Left hindlimb (tissue), 1 donor: ENCODE measurements at regions not wholly inside any gene's neighbourhood (a gene's known extent, or its start where the extent isn't known, plus 50 kb on each side); places are given as distances from the start of the nearest gene placed in this dataset.

Experiments
- DNase-seq: peaks from one replicate; pipeline ENCODE4 v3.0.0-alpha.2; 2018

DNA sequence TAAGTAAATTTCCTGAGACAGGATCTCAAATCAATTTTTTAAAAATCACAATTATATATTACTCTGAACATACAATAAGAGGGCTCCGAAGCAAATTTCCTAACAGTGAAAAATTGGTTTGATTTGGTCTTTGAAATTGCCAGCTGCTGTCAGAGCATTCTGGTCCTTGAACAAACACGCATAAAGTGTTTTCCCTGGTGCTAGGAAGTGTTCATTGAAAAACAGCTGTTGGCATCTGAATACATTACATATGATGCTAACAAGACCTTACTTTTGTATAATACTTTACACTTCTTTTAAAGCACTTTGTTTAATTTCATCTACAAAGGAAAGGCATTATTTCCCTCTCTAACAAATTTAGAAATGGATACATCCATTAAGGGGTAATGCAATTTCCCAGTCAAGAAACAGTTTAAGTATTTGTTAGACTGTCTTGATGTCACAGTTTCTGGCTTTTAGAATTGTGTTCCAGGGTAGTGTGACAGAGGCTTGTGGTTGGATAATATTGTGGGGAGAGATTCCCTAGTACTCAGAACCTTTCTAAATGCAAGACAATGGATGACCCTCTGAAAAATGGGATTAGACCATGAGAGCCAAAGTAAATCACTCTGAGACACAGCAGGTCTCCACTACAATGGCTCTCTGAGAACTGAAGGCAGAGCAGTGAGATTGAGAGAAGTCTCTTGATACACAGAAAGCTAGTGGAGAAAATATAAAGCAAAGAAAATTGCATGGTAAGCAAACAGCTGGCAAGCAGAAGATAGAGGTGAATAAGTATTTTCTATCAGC lies 299.0 kb downstream of the TRIB2 start:
- DNase-seq: no peak

DNA sequence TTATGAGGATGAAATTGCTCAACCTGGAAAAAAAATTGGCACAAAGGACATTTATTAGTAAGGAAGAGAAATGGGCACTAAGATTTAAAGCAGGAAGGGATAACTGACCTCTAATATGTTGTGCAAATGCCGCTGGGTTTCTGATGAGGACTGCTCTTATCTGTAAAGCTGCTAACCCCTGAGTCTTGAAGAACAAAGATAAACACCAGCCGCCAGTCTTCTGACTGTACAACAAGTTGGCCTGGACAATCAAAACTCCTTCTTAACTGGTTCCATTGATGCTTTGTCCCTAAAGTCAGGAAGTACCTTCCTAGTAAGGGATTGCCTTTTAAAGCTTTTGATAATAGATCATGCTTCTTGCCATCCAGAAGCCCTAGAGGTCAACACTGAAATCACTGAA lies 301.8 kb downstream of the TRIB2 start:
- DNase-seq: no peak

DNA sequence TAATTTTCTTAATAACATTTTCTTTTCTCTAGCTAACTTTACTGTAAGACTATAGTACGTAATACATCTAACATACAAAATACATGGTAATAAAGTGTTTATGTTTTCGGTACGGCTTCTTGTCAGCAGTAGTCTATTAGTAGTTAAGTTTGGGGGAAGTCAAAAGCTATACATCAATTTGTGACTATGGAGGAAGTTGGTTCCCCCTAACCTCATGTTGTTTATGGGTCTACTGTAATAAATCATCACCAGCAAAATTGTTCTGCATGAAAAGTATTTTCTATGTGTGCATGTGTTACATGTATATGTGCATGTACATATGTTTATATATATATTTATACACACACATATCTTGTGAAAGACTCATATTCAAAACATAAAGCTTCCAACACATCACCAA lies 303.0 kb downstream of the TRIB2 start:
- DNase-seq: no peak

DNA sequence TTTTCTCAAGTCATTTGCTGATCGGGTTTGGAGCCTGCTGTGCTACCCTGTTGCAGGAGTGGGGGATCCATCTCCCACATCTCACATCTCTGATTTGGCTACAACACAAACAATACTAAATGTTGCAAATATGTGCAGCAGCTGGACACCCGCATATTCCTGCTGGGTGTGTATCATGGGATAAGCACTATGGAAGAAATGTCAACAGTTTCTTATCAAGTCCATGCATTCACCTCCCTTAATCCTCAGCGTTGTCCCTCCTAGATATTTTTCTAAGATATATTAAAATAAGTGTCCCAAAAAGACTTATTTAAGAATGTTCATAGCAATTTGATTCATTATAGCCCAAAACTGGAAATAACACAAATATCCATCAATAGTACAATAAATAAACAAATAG lies 303.7 kb downstream of the TRIB2 start:
- no peak for DNase-seq

DNA sequence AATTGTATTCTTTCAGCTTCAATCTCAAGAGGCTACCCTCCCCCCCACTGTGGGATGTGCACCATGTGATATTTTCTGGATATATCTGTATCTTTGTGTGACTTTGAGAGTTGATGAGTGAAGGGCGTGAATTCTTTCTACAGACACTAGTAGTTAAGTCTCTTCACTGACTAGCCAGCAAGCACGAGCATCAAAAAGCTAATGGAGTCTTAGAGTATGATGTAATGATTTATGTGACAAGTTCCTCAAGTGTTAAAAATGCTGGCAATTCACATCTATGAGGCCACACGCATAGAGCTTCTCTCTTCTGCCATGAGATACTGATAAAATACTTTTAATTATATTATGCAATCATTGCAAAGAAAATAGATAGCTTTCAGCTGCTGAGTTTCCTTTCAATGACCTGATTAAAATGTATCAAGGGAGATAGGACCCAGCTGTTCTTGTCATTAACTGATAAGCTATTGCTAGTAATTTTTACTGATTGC lies 304.8 kb downstream of the TRIB2 start:
- no peak for DNase-seq

DNA sequence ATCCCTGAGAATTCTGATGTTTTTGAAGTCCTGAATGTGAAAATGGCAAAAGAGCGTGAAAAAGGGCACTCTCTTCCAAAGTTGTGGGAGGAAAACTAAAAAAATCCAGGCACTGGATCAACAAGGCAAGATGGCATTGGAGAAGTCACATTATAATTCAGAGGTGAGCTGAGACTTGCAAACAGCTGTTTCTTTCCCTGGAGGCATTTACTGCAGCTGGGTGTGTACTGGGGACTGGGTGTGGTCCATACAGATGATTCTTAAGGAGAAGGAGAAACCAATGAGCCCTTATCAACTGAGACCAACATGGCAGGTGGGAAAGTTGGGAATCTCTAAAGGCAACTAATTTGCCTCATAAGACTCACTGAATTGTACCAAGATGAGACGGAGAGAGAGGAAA lies 313.9 kb downstream of the TRIB2 start:
- DNase-seq: no peak

DNA sequence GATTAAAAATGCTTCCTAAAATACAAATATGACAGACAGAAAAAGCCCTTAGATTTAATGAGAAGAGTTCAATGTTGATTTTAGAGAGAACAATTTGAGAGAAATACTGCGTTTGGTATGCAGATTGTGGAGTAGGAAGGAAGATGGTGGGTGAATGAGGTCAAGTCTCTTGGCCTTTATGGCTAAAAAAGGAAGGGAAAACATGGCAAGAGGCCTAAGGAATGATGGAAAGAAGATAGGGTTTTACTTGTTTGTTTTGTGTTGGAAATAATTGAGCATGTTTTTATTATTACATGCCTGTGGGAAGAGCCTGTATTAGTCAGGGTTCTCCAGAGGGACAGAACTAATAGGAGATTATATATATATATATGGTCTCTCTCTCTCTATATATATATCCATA lies 318.1 kb downstream of the TRIB2 start:
- DNase-seq: no peak

DNA sequence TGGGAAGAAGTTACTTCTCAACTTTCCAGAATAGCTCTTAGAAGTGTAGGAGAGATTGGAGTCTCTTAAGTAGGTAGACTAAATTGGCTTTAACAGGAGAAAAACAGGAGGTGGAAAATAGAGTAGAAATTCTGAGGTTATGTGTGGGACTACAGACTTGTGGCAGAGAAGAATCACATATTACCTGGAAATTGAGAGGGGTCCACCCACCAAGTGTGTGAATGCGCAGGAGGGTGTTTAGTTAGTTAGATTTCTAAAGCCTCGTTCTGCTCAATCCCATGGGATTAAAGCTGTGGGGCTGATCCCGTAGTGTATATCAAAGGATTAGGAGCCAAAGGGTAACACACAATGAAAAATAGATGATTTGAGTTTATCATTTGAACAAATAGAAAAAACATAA lies 319.1 kb downstream of the TRIB2 start:
- DNase-seq: no peak

DNA sequence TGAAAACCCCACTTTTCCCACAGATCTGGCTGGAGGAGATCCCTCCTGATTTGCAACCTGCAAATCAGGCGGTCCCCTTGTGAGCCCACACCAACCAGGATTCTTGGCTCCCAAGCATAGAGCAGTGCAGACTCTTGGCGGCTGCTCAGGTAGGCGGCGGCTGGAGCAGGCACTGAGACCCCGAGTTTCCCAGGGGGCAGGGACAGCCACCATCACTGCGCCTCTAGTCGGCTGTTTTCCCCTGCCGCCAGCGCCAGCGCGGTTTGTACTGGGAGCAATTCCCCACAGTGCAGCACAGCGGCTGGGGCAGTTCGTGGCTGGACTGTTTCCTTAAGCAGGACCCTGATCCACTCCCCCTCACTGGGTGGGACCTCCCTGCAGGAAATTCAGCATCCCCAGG lies 323.3 kb downstream of the TRIB2 start:
- DNase-seq: no peak

DNA sequence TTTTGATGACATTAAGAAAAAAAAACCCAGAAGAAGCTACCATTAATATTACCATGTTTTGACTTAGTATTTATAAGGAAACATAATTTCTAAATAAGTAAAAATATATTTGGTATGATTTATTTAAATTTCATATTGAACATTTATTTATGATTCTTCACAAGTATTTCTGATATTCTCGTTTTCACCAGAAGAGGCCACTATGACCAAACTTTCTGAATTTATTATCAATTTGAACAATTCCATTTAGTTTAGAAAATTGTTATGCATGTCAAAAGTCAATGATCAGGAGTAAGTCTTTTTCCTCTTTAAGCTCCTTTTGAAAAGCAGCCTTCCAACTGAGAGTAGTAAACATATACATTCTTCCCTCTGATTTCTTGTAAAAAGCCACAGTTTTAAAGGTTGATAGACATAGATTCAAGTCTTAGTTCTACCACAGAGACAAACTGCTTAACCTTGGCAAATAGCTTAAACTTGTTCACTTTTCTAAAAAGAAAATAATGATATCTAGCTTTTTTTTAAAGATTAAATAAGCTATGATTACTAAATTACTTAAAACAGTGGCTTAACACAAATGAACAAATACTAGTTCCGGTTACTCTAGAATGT lies 329.9 kb downstream of the TRIB2 start:
- DNase-seq: no peak

DNA sequence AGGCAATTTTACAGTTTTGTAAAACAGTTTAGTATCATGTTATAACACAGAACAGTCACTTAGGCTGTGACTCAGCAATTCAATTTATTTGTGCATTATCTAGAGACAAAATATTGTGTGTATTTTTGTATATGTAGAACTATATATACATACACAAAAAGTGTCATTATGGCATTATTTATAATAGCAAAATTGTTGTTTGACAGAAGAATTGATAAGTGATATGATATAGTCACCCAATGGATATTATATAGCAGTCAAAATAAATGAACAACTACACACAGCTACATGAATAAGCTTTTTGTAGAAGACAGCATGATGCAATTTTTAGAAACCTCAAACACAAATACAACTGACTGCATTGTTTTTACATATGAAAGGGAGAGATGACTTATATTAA lies 334.0 kb downstream of the TRIB2 start:
- DNase-seq: no peak

DNA sequence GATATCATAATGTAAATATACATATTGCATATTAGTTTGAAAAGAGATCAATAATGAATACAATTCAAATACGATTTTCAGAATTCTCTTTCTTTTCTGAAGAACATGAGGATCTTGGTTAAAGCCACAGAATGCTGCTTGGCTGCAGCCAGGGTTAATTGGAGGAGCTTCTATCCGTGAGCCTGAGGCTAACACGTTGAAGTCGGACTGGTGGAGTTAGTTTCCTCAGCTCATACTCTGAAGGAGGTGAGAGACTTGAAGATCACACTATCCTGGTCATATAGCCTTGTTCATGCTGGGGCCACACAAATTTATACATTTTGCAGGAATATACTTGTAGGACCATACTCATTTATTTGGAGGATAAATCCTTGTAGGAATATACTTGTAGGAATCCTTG lies 335.8 kb downstream of the TRIB2 start:
- no peak for DNase-seq

DNA sequence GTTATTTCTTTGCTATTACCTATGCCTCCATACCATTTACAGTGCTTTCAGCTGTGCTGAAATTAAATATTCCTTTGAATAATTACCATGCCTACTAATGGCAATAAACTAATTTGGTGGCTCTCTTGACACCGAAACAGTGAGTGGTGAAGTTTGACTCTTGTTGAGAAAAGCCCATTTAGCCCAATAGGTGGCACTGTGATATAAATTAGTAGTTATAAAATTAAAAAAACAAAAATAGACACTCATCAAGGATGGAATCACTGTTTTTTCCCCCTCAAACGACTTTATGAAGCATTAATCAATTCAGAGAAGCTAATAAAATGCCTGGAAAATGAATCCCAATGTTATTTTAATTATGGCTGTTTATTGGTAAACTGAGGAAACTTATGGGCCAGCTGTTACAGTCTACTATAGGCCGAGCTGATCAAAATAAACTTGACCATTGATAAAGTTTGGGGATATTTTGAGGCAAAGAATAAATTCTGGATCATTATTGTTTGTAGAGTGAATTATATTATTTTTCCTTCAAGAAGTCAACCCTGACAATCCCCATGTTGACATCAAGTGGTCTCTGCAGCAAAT lies 339.6 kb downstream of the TRIB2 start:
- DNase-seq: no peak

DNA sequence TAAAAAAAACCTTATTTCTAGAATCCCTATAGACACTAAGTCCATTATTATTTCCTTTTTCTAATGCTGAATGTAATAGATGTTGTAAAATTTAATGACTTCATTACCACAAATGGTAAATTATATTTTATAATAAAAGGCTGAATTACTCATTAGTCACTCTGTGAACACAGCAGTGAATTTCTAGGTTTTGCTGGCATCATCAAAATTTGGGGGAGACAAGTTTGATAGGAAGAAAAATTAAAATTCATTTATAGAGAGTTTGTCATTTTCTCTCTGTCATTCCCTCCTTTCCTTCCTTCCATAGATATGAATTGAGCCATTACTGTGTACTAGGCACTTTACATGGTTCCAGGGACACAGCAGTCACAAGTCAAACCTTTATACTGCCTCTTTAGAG lies 340.9 kb downstream of the TRIB2 start:
- no peak for DNase-seq

DNA sequence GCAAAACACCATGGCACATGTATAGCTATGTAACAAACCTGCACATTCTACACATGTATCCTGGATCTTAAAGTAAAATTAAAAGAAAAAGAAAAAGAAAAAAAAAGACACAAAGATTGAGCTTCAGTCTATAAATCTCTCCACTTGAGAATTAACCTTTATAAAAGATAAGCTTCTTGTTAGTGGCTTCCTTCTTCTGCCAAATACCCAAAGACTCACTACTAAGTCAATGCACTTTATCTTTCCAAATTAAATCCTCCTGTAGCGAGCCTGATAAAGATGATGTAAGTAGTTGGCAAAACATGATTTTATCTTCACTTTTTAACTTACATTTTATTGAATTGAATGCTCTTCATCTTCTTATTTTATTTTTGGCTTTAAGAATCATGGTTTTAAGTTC lies 349.9 kb downstream of the TRIB2 start:
- DNase-seq: no peak

DNA sequence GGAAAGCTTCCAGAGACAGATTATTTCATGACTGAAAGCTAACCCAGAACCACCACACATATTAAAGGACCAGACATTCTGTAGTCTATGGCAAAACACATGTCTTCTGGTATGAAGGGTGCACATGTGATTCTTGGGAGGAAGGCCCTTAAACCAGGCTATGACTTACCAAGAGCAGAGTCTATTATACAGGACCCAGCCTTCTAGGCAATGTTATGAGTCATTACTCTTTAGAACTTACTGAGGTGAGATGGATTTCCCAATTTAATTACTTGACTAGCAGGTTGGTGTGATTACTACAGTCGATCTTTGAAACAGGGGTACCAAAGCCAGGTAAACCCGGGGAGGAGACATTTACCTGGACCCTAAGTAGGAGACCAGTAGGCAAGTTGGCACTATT lies 350.8 kb downstream of the TRIB2 start:
- DNase-seq: no peak

DNA sequence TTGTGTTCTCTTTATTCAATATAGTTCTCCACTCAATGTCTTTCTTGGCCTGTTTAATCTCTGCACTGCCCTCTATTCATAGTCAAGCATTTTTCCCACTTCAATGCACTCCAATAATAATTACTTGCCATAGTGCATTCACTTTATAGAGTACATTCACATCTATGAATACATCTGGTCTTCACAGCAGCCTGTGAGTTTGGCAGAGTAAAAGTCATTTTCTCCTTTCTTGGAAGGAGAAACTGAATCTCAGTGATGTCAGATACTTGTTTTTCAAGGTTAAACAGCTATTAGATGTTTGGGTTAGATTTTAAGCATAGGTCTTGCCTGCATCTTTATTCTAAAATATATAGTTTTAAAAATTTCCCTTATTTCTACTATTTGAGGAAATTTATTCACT lies 373.2 kb downstream of the TRIB2 start:
- no peak for DNase-seq

DNA sequence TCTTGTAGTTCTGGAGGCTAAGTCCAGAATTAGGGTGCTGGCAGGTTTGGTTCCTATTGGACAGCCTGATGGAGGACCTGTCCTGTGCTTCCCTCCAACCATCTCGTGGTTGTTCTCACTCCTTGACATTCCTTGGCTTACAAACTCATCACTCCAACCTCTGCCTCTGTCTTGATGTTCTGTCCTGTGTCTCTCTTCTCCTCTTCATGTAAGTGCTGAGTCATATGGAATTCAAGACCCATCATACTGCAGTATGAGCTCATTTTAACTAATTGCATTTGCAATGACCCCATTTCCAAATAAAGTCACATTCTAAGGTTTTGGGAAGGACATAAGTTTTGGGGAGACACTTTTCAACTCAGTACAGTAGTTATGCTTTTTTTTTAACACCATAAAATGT lies 374.7 kb downstream of the TRIB2 start:
- DNase-seq: no peak

DNA sequence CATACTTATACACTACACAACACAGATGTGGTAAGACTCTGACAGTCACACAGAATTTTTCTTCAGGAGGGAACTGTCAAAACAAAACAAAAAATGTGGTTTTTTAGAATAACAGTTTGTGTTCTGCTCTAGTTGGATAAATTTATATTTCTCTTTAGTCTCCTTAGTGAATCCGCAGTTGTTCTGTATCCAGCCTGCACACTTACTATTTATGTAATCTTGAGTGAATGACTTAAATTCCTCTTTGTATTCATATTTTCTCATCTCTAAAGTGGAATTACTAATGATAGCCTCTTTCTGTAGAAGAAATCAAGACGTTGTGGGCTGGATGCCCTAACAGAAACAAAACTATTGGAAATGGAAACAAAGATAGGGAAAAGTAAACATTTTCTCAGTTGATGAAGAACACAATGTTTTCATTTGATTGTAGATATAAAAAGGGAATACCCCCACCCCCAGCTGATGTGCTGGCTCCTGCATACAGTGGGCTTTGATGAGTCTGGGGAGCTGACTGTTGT lies 375.2 kb downstream of the TRIB2 start:
- DNase-seq: no peak

DNA sequence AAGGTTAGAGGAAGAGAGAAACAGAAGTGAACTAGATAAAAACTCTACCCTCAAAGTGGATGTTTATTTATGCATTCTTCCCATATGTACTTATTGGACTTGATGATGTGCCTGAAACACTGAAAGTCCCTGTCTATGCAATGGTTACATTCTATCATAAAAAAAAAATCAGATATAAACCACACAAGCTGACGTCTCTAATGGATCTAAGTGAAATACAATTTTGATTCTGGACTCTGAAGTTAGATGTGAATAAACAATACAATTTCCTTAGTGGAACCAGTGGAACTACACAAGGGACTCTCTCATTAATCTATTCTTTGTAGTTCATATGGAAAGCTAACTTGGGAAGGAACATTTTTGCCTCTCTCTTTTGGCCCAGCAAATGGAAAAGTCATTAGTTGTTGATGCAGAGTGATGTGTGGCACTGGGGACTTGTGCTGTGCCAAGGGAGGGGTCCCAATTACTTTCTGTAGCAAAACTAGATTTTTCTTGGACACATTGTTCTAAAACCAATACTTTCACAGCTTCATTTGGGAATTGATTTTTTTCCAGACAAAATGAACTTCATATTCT lies 376.8 kb downstream of the TRIB2 start:
- peak; percentile 36 for DNase-seq

DNA sequence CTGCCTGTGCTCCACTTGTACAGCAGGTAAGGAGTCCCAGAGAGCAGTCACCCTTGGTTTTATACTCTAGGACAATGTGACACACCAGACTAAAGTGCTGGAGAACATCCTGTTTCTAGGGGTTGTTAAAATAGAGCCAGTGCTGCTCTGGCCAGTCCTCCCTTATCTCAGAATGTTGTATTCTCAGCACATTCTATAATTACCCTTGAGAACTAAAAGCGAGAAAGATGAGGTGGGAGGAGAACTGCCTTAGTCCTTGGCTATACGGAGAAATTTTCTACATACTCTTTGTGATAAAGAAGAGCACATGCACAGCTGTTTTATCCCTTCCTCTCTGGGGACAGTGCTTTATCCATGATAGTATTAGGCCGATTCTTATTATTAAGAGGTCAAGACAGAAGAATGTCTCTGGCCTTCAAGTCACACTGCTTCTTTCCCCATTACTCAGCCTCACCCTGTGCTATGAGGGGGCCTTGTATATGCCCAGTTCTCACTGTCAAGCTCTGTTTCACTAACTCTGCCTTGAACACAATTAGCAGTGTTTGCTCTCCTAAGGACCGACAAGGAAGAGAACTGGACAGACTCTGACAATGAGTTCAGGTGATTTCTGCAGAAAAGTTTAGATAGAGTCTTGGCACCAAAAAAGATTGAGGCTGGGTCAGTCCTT lies 385.8 kb downstream of the TRIB2 start:
- DNase-seq: no peak

DNA sequence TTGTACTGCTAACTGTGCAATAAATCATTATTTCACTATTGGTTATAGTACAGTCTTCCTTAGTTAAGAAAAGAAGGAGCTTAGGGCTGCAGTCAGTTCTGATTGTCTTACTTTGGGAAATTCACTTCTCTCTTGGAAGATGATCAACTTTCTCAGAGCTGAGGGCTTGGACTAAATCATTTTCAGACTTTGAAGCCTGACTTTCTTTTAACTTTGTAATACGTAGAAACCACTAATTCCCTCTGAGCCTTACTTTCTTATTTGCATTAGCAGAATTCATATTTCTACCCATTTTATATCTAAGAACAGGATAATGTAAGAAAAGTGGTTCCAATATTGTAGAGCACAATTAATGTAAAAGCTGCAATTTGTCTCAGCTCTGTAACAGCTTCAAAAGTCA lies 386.4 kb downstream of the TRIB2 start:
- DNase-seq: no peak

DNA sequence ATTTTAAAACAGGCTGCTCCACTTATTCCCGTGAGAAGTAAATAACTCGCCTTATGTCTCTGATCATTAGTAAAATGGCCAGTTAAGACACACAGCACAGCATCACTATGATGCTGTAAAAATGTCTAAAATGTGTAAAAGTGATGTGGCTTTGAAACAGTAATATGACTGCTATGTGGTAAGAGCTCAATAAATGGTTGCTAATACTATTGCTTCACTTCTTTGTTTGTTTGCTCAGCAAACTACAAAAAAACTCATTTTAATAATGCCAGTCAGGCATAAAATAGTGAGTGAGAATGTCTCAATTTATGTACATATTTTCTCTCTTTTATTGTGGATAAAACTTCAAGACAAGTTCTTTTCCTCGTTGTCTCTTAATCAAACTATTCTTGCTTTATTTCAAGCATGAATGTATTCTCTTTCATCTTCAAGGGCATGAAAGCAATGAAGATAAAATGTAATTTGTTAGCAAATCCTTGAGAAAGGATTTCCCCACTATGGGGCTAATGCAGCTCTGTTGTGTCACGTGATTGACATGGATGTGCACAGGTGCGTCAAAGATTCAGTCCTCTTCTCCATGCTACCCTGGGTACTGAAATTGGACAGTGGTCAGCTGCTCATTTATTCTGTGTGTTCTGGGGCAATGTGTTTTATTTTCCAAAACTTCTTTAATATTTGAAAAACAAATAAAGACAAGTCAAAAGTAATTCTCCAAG lies 387.2 kb downstream of the TRIB2 start:
- no peak for DNase-seq
